Ovary (tissue), 7 donors: ENCODE measurements at regions not wholly inside any gene's neighbourhood (a gene's known extent, or its start where the extent isn't known, plus 50 kb on each side); places are given as distances from the start of the nearest gene placed in this dataset.

Source experiments
- DNase-seq, 5 donors: peaks; one replicate each; pipeline ENCODE4 v3.0.0-alpha.2; 2019 to 2020
- H3K27ac ChIP-seq, 2 donors: fragments of 200-600 bp; one replicate each; pipeline versions ENCODE4 v1.5.1 to v1.8.0; 2019 to 2022
- H3K27me3 ChIP-seq: fragments of 200-600 bp; one replicate; pipeline ENCODE4 v1.8.0; 2022
- H3K36me3 ChIP-seq: fragments of 200-600 bp; sonication (generic); one replicate; pipeline ENCODE4 v1.5.1; 2019
- H3K4me1 ChIP-seq: one replicate; pipeline ENCODE4 v1.8.1; 2013; ENCODE audit warnings: mild to moderate bottlenecking, moderate library complexity; ENCODE audit not compliant: insufficient read depth
- H3K4me3 ChIP-seq: fragments of 200-600 bp; sonication (generic); one replicate; pipeline ENCODE4 v1.5.1; 2017
- H3K9me3 ChIP-seq, 2 donors: fragments of 200-600 bp in 1 of 2; sonication (generic) in 1 of 2; one replicate each; pipeline versions ENCODE4 v1.5.1 to v1.8.1; 2013 to 2019; ENCODE audit warnings: mild to moderate bottlenecking in 1 of 2, moderate library complexity in 1 of 2
- CTCF ChIP-seq, 3 donors: fragments of 450-650 bp in 2 of 3; fragments of 200-600 bp in 1 of 3; IDR thresholded peaks; one replicate each; pipeline versions ENCODE4 v1.5.1 to v1.8.0; 2016 to 2022; ENCODE audit warnings: antibody characterized with exemption in 3 of 3, mild to moderate bottlenecking in 1 of 3
- EP300 ChIP-seq: sonication (generic); formaldehyde crosslinking; IDR thresholded peaks from one replicate; pipeline ENCODE4 v1.6.1; 2017; ENCODE audit warnings: antibody characterized with exemption
- POLR2A ChIP-seq: fragments of 450-650 bp; IDR thresholded peaks from one replicate; pipeline ENCODE4 v1.6.1; 2017; ENCODE audit warnings: antibody characterized with exemption, mild to moderate bottlenecking, moderate library complexity
- WGBS, 3 donors: extraction: QIAGEN DNeasy Blood & Tissue Kit in 1 of 3; methylation state at CpG; one replicate each; pipeline versions ENCODE4 v1.1.5 to v1.1.7; 2013 to 2017; 5-methylcytosine and 5-hydroxymethylcytosine counted together
- intact Hi-C, 4 donors: fragments of 100-400 bp; cut with DNase I; formaldehyde crosslinking; loops; one replicate each; pipeline versions ENCODE4 v1.11.0 to v1.15.1; 2022 to 2023
- donor health status: DM: no; HTN: no; CAD: no; lungs with moderate emphysema.
- donor health status: DM: no; HTN: no; CAD: no.
- donor health status: Bipolar disorder and iron deficiency.
- donor health status: DM: no; HTN: no; CAD: no.
- donor health status: DM: yes; HTN: yes; CAD: no.

GRCh38 chr15:87429754-87430153 is 826.8 kb downstream of the NTRK3 start:
- Histone ChIP-seq H3K4me3 (no peak overlapping the region), H3K36me3 (no peaks in the 10 kb centered on the region), H3K27ac (no peak overlapping the region), H3K27me3 (no peaks in the 10 kb centered on the region), H3K4me1 (no peaks in the 10 kb centered on the region), H3K9me3 (no peaks in the 10 kb centered on the region)
- DNase-seq, result no peak
- TF ChIP-seq POLR2A (no peak), CTCF (IDR thresholded peaks at IDR 0.05) (no peak), EP300 (no peak)
- WGBS, 3 donors, result 44 to 66% (median 55%) methylated on average over 1 of the region's 1 CpG
- intact Hi-C loops, result no loop called here

- Histone ChIP-seq H3K9me3 (no peaks in the 10 kb centered on the region), H3K27ac (no peak overlapping the region), H3K36me3 (no peaks in the 10 kb centered on the region), H3K4me1 (no peaks in the 10 kb centered on the region), H3K27me3 (no peaks in the 10 kb centered on the region), H3K4me3 (no peak overlapping the region)
- intact Hi-C loops, result no loop called here
- 28 to 41% (median 40%) methylated on average over 2 of the region's 2 CpGs for WGBS, 3 donors
- no peak for DNase-seq
- TF ChIP-seq POLR2A (no peak), CTCF (IDR thresholded peaks at IDR 0.05) (no peak), EP300 (no peak)
Observed at GRCh38 chr15:87420017-87420416, 836.5 kb downstream of the NTRK3 start.

- intact Hi-C loops, result loop anchor here in 1 of 4 donors (10.0 kb wide), 1 partner anchor 55 kb away; no protein-coding TSS in a partner anchor
- no peak for TF ChIP-seq EP300
- no peak for TF ChIP-seq POLR2A
- TF ChIP-seq CTCF (IDR thresholded peaks at IDR 0.05), result no peak
- no peak for DNase-seq
- no peak overlapping the region for H3K27ac ChIP-seq
- no peak overlapping the region for H3K4me3 ChIP-seq
- WGBS, 3 donors, result 52 to 88% (median 65%) methylated on average over 1 of the region's 1 CpG
- H3K27me3 ChIP-seq, result no peaks in the 10 kb centered on the region
- no peaks in the 10 kb centered on the region for H3K9me3 ChIP-seq
- H3K36me3 ChIP-seq, result no peaks in the 10 kb centered on the region
- H3K4me1 ChIP-seq, result no peaks in the 10 kb centered on the region
Observed at GRCh38 chr15:87419344-87419743, 837.2 kb downstream of the NTRK3 start.

GRCh38 chr15:87416591-87417257 is 839.8 kb downstream of the NTRK3 start:
- H3K27ac ChIP-seq, result no peak overlapping the region
- DNase-seq, result no peak
- H3K4me1 ChIP-seq, result no peaks in the 10 kb centered on the region
- no peaks in the 10 kb centered on the region for H3K9me3 ChIP-seq
- H3K27me3 ChIP-seq, result no peaks in the 10 kb centered on the region
- H3K4me3 ChIP-seq, result no peak overlapping the region
- intact Hi-C loops, result loop anchor here in 1 of 4 donors (10.0 kb wide), 1 partner anchor 52 kb away; no protein-coding TSS in a partner anchor
- no peaks in the 10 kb centered on the region for H3K36me3 ChIP-seq
- TF ChIP-seq POLR2A, result no peak
- WGBS, 3 donors, result 58 to 67% (median 63%) methylated on average over 5 of the region's 5 CpGs

GRCh38 chr15:87408902-87409301 is 847.6 kb downstream of the NTRK3 start:
- no peaks in the 10 kb centered on the region for H3K36me3 ChIP-seq
- no peak overlapping the region for H3K27ac ChIP-seq
- no peaks in the 10 kb centered on the region for H3K27me3 ChIP-seq
- H3K9me3 ChIP-seq, result no peaks in the 10 kb centered on the region
- no peak overlapping the region for H3K4me3 ChIP-seq
- intact Hi-C loops, result no loop called here
- 64 to 79% (median 71%) methylated on average over 6 of the region's 6 CpGs for WGBS, 3 donors
- DNase-seq, result no peak
- no peaks in the 10 kb centered on the region for H3K4me1 ChIP-seq
- TF ChIP-seq EP300, result no peak
- TF ChIP-seq CTCF (IDR thresholded peaks at IDR 0.05), result no peak
- no peak for TF ChIP-seq POLR2A
